Kidney epithelial cell (primary cell): ENCODE measurements at regions not wholly inside any gene's neighbourhood (a gene's known extent, or its start where the extent isn't known, plus 50 kb on each side); places are given as distances from the start of the nearest gene placed in this dataset.

ENCODE experiments used
- DNase-seq: peaks from one replicate; pipeline ENCODE4 v3.0.0-alpha.2; 2010; ENCODE audit warnings: low read depth
- H3K27me3 ChIP-seq: 2 replicates; pipeline ENCODE4 v1.6.0; 2011; ENCODE audit warnings: low read length; ENCODE audit not compliant: control insufficient read depth, insufficient read depth
- H3K36me3 ChIP-seq: 2 replicates; pipeline ENCODE4 v1.5.1; 2011; ENCODE audit warnings: low read length; ENCODE audit not compliant: control insufficient read depth, insufficient read depth
- H3K4me3 ChIP-seq: 2 replicates; pipeline ENCODE4 v1.5.1; 2011; ENCODE audit warnings: low read depth, mild to moderate bottlenecking, control low read depth, low read length
- CTCF ChIP-seq: IDR thresholded peaks from 2 replicates; pipeline ENCODE4 v1.5.1; 2011; ENCODE audit warnings: mild to moderate bottlenecking, moderate library complexity, low read length, control low read depth, inconsistent platforms; ENCODE audit not compliant: insufficient read depth, poor library complexity, severe bottlenecking

- no peak overlapping the region for H3K4me3 ChIP-seq
- DNase-seq, result no peak
- no peaks in the 10 kb centered on the region for H3K36me3 ChIP-seq
- no peak for TF ChIP-seq CTCF
- no peaks in the 10 kb centered on the region for H3K27me3 ChIP-seq
Measured at GRCh38 chrX:8939322-8939721, 94.6 kb downstream of the FAM9B start.

- Histone ChIP-seq H3K36me3 (no peaks in the 10 kb centered on the region), H3K4me3 (no peak overlapping the region), H3K27me3 (no peaks in the 10 kb centered on the region)
- no peak for TF ChIP-seq CTCF
- no peak for DNase-seq
Measured at GRCh38 chrX:8927701-8928100, 106.2 kb downstream of the FAM9B start.

GRCh38 chrX:8927066-8927635 is 106.8 kb downstream of the FAM9B start:
- H3K36me3 ChIP-seq, result no peaks in the 10 kb centered on the region
- H3K27me3 ChIP-seq, result no peaks in the 10 kb centered on the region
- H3K4me3 ChIP-seq, result no peak overlapping the region
- no peak for TF ChIP-seq CTCF
- DNase-seq, result no peak

- Histone ChIP-seq H3K36me3 (no peaks in the 10 kb centered on the region), H3K4me3 (no peak overlapping the region), H3K27me3 (peaks cover 2% of the 10 kb centered on the region)
- TF ChIP-seq CTCF, result no peak
- DNase-seq, result no peak
Measured at GRCh38 chrX:8921615-8922014, 112.3 kb downstream of the FAM9B start.

- TF ChIP-seq CTCF, result no peak
- Histone ChIP-seq H3K4me3 (no peak overlapping the region), H3K27me3 (peaks cover 2% of the 10 kb centered on the region), H3K36me3 (no peaks in the 10 kb centered on the region)
- no peak for DNase-seq
Measured at GRCh38 chrX:8919801-8920200, 114.1 kb downstream of the FAM9B start.

GRCh38 chrX:8916697-8917096 is 115.5 kb upstream of the FAM9A start:
- no peak for TF ChIP-seq CTCF
- Histone ChIP-seq H3K27me3 (peaks cover 2% of the 10 kb centered on the region), H3K36me3 (no peaks in the 10 kb centered on the region), H3K4me3 (no peak overlapping the region)
- DNase-seq, result no peak
